Activated CD8-positive, alpha-beta T cell treated with anti-CD3 and anti-CD28 coated beads for 36 hours (primary cell): ENCODE measurements at regions not wholly inside any gene's neighbourhood (a gene's known extent, or its start where the extent isn't known, plus 50 kb on each side); places are given as distances from the start of the nearest gene placed in this dataset.

ENCODE experiments used
- ATAC-seq: fragments of 200-7000 bp; cut with Tn5 transposase; one replicate; pipeline ENCODE4 v1.10.0; 2021; ENCODE audit warnings: mild to moderate bottlenecking, moderate library complexity
- CTCF ChIA-PET: fragments of 350-600 bp; sonication (Branson Sonifier 250); formaldehyde crosslinking; loops from one replicate; lab custom pipeline; 2021; ENCODE audit warnings: antibody characterized with exemption; lab: Charles Lee
- POLR2A ChIA-PET: fragments of 350-600 bp; sonication (Branson Sonifier 250); formaldehyde crosslinking; loops from one replicate; lab custom pipeline; 2021; ENCODE audit warnings: antibody characterized with exemption; lab: Charles Lee
- DNase-seq: peaks from one replicate; pipeline ENCODE4 v3.0.0-alpha.2; 2020
- H3K27ac Mint-ChIP-seq: one replicate; pipeline ENCODE4 v1.8.0; 2021; ENCODE audit warnings: mild to moderate bottlenecking, mixed read lengths
- H3K27me3 Mint-ChIP-seq: one replicate; pipeline ENCODE4 v1.8.0; 2021; ENCODE audit warnings: mixed read lengths
- H3K36me3 Mint-ChIP-seq: one replicate; pipeline ENCODE4 v1.8.0; 2021; ENCODE audit warnings: low read depth, mixed read lengths
- H3K4me1 Mint-ChIP-seq: one replicate; pipeline ENCODE4 v1.8.0; 2021; ENCODE audit warnings: low read depth, mixed read lengths
- H3K4me3 Mint-ChIP-seq: one replicate; pipeline ENCODE4 v1.8.0; 2021; ENCODE audit warnings: mild to moderate bottlenecking, moderate library complexity, mixed read lengths
- H3K9me3 Mint-ChIP-seq: one replicate; pipeline ENCODE4 v1.8.0; 2021; ENCODE audit warnings: mixed read lengths
- intact Hi-C: fragments of 100-400 bp; cut with micrococcal nuclease; formaldehyde crosslinking; loops from one replicate; pipeline ENCODE4 v1.10.0; 2022
- TF ChIP-seq, protein P1 (sequence below): fragments of 200-600 bp; IDR thresholded peaks from one replicate; pipeline ENCODE4 v1.8.0; 2022; ENCODE audit warnings: antibody characterized with exemption, mild to moderate bottlenecking

DNA sequence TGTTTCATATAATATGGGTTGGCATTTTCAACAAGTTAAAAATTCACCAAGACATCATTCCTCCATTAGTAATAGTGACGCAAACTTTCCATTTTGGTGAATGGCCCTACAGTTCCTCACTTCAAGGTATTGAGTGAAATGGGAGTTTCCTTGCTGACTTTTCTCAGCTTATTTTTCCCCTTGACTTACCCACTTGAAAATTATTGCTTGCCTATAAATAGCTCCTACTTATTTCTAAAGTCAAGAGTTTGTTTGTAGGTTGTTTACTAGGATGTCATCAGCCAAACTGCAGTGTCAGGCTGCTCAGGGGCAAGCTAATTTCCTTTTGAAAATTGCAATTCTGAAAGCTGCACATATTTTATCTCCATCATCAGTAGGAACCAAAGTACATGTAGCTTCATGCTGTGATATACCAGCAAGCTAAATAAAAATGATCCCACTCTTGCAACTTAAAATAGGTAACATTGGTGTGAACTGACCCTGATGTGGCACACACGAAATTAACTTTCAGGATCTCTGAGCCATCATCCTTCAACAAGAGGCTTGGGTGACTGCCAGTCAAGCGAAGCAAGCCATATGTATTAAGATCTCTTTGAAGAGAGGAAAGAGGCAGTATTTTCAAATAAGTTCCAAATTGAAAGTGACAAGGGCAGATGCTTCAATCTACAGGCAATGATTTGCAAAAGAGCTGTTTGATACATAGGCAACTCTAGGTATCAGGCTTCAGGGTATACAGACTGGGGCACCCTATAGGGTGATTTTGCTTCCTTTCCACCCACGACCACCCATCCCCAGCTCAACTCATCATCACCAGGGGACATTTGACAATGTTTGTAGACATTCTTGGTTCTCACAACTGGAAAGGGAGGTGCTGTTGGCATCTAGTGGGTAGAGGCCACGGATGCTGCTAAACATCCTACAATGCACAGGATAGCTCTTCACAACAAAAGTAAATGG, 66.8 kb upstream of the RASGRP1 start:
- TF ChIP-seq, protein P1, sequence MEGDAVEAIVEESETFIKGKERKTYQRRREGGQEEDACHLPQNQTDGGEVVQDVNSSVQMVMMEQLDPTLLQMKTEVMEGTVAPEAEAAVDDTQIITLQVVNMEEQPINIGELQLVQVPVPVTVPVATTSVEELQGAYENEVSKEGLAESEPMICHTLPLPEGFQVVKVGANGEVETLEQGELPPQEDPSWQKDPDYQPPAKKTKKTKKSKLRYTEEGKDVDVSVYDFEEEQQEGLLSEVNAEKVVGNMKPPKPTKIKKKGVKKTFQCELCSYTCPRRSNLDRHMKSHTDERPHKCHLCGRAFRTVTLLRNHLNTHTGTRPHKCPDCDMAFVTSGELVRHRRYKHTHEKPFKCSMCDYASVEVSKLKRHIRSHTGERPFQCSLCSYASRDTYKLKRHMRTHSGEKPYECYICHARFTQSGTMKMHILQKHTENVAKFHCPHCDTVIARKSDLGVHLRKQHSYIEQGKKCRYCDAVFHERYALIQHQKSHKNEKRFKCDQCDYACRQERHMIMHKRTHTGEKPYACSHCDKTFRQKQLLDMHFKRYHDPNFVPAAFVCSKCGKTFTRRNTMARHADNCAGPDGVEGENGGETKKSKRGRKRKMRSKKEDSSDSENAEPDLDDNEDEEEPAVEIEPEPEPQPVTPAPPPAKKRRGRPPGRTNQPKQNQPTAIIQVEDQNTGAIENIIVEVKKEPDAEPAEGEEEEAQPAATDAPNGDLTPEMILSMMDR, result no peak
- DNase-seq (peak; percentile 54), ATAC-seq (peak; percentile 68)
- ChIA-PET POLR2A (interaction anchor here (0.6 to 1.4 kb wide), 11 partner anchors 10 to 177 kb away, joined by 3 to 7 read pairs (median 3); partner anchors contain the start of genes FAM98B and RASGRP1), CTCF (interaction anchor here (1.1 to 5.9 kb wide), 17 partner anchors 9 to 117 kb away, joined by 3 to 32 read pairs (median 6); partner anchors contain the start of gene RASGRP1)
- Mint-ChIP-seq H3K4me3 (peak overlapping the region; percentile 33), H3K36me3 (peaks cover 1% of the 10 kb centered on the region), H3K27me3 (no peaks in the 10 kb centered on the region), H3K4me1 (peaks cover 56% of the 10 kb centered on the region), H3K9me3 (no peaks in the 10 kb centered on the region), H3K27ac (peak overlapping the region; percentile 93)
- intact Hi-C loops, result no loop called here

GRCh38 chr15:38635170-38635569, 70.6 kb upstream of the RASGRP1 start:
- H3K27ac Mint-ChIP-seq, result no peak overlapping the region
- peaks cover 60% of the 10 kb centered on the region for H3K4me1 Mint-ChIP-seq
- DNase-seq, result no peak
- peaks cover 4% of the 10 kb centered on the region for H3K9me3 Mint-ChIP-seq
- POLR2A ChIA-PET, result interaction anchor here (1.3 kb wide), 1 partner anchor 74 kb away, joined by 5 read pairs; no protein-coding TSS in a partner anchor
- H3K4me3 Mint-ChIP-seq, result no peak overlapping the region
- peaks cover 10% of the 10 kb centered on the region for H3K36me3 Mint-ChIP-seq
- no peaks in the 10 kb centered on the region for H3K27me3 Mint-ChIP-seq
- ATAC-seq, result no peak
- intact Hi-C loops, result no loop called here
- TF ChIP-seq, protein P1, result no peak
- CTCF ChIA-PET, result interaction anchor here (1.1 to 5.6 kb wide), 5 partner anchors 13 to 49 kb away, joined by 3 to 21 read pairs (median 5); no protein-coding TSS in a partner anchor

GRCh38 chr15:38636597-38636996, 72.0 kb upstream of the RASGRP1 start:
- TF ChIP-seq, protein P1, result no peak
- no peak overlapping the region for H3K4me3 Mint-ChIP-seq

GRCh38 chr15:38638126-38638525, 73.5 kb upstream of the RASGRP1 start:
- peaks cover 10% of the 10 kb centered on the region for H3K36me3 Mint-ChIP-seq
- H3K27ac Mint-ChIP-seq, result no peak overlapping the region
- intact Hi-C loops, result no loop called here
- H3K27me3 Mint-ChIP-seq, result no peaks in the 10 kb centered on the region
- TF ChIP-seq, protein P1, result no peak
- no peak for ATAC-seq
- peaks cover 44% of the 10 kb centered on the region for H3K4me1 Mint-ChIP-seq
- peaks cover 4% of the 10 kb centered on the region for H3K9me3 Mint-ChIP-seq
- H3K4me3 Mint-ChIP-seq, result no peak overlapping the region
- no peak for DNase-seq
- POLR2A ChIA-PET, result interaction anchor here (1.3 kb wide), 1 partner anchor 130 kb away, joined by 4 read pairs; no protein-coding TSS in a partner anchor
- CTCF ChIA-PET, result no interaction called here

More at GRCh38 chr15:38636597-38636996, 72.0 kb upstream of the RASGRP1 start:
- DNase-seq (no peak), ATAC-seq (no peak)
- Mint-ChIP-seq H3K27me3 (no peaks in the 10 kb centered on the region), H3K27ac (no peak overlapping the region), H3K4me1 (peaks cover 45% of the 10 kb centered on the region), H3K9me3 (peaks cover 4% of the 10 kb centered on the region), H3K36me3 (peaks cover 10% of the 10 kb centered on the region)
- POLR2A ChIA-PET, result interaction anchor here (1.7 kb wide), 1 partner anchor 11 kb away, joined by 4 read pairs; no protein-coding TSS in a partner anchor
- CTCF ChIA-PET, result interaction anchor here (0.7 to 1.7 kb wide), 5 partner anchors 15 to 73 kb away, joined by 3 to 7 read pairs (median 4); partner anchors contain the start of gene RASGRP1
- intact Hi-C loops, result no loop called here
